ENCODE measurements at regions not wholly inside any gene's neighbourhood (a gene's known extent, or its start where the extent isn't known, plus 50 kb on each side); places are given as distances from the start of the nearest gene placed in this dataset.

DNA sequence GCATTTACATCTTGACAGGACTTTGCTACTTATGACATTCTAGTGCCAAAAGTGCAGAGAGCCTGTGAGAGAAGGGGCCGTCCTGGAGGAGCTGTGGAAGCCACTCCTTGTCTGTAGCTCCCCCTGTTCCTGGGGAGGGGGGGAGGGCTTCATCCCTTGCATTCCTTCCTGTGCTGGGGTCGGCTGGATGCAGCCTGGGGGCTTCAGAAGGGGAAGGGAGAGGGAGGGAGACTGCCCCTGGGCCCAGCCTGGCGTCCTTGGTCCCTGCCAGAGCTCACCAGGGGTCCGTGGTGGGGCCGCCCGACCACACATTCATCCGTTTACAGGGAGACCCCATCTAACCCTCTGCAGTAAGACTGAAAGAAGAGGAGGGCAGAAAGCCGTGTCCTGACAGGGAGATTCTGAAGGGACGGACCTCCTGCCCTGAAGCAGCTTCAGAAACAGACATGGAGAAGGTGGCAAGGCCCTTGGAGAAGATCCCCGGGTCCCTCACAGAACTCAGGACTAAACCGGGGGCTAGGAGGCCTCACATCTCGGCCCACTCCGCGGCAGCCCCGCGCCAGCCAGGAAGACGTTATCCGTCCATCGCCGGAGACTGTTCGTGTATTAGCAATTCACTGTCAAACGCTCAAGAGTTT lies 258.3 kb upstream of the SALL3 start:
- TF ChIP-seq, protein P1, sequence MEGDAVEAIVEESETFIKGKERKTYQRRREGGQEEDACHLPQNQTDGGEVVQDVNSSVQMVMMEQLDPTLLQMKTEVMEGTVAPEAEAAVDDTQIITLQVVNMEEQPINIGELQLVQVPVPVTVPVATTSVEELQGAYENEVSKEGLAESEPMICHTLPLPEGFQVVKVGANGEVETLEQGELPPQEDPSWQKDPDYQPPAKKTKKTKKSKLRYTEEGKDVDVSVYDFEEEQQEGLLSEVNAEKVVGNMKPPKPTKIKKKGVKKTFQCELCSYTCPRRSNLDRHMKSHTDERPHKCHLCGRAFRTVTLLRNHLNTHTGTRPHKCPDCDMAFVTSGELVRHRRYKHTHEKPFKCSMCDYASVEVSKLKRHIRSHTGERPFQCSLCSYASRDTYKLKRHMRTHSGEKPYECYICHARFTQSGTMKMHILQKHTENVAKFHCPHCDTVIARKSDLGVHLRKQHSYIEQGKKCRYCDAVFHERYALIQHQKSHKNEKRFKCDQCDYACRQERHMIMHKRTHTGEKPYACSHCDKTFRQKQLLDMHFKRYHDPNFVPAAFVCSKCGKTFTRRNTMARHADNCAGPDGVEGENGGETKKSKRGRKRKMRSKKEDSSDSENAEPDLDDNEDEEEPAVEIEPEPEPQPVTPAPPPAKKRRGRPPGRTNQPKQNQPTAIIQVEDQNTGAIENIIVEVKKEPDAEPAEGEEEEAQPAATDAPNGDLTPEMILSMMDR (conservative IDR thresholded peaks at IDR 0.05; ENCODE audit: low read depth, low read length) = no peak
- TF ChIP-seq EZH2 (IDR thresholded peaks at IDR 0.05; ENCODE audit: borderline replicate concordance, low read depth, low read length, poor library complexity, severe bottlenecking) = no peak
